Adrenal gland (tissue), 9 donors: ENCODE measurements at regions not wholly inside any gene's neighbourhood (a gene's known extent, or its start where the extent isn't known, plus 50 kb on each side); places are given as distances from the start of the nearest gene placed in this dataset.

ENCODE experiments used
- DNase-seq, 7 donors: peaks; one replicate each; pipeline ENCODE4 v3.0.0-alpha.2; 2019 to 2020
- H3K27ac ChIP-seq, 5 donors: fragments of 200-600 bp; sonication (generic) in 4 of 5; 1 replicate in 3 of 5; 2 replicates in 2 of 5; pipeline versions ENCODE4 v1.5.1 to v1.8.0; 2016 to 2020; ENCODE audit warnings: mild to moderate bottlenecking in 1 of 5
- H3K27me3 ChIP-seq: fragments of 200-600 bp; 2 replicates; pipeline ENCODE4 v1.8.0; 2021
- H3K36me3 ChIP-seq, 2 donors: fragments of 200-600 bp; replicated peaks in 1 of 2; 1 replicate in 1 of 2; 2 replicates in 1 of 2; pipeline versions ENCODE4 v1.5.1 to v1.8.0; 2018 to 2022
- H3K4me1 ChIP-seq, 2 donors: fragments of 200-600 bp; replicated peaks in 1 of 2; 1 replicate in 1 of 2; 2 replicates in 1 of 2; pipeline versions ENCODE4 v1.5.1 to v1.8.0; 2018 to 2021
- H3K4me3 ChIP-seq, 4 donors: fragments of 200-600 bp; sonication (generic) in 3 of 4; one replicate each; pipeline ENCODE4 v1.5.1; 2016 to 2018
- H3K9me3 ChIP-seq, 3 donors: fragments of 200-600 bp; sonication (generic) in 1 of 3; replicated peaks in 1 of 3; 1 replicate in 2 of 3; 2 replicates in 1 of 3; pipeline versions ENCODE4 v1.5.1 to v1.8.0; 2016 to 2021
- CTCF ChIP-seq, 6 experiments: fragments of 450-650 bp in 4 of 6; fragments of 200-600 bp in 2 of 6; sonication (generic) in 1 of 6; IDR thresholded peaks; 1 replicate in 5 of 6; 2 replicates in 1 of 6; pipeline versions ENCODE4 v1.5.1 to v1.8.0; 2016 to 2021; ENCODE audit warnings: antibody characterized with exemption in 6 of 6, mild to moderate bottlenecking in 2 of 6, moderate library complexity in 1 of 6
- POLR2A ChIP-seq, 2 donors: fragments of 450-650 bp; IDR thresholded peaks; one replicate each; pipeline ENCODE4 v1.6.1; 2017; ENCODE audit warnings: antibody characterized with exemption in 2 of 2, mild to moderate bottlenecking in 2 of 2, moderate library complexity in 1 of 2
- WGBS, 4 donors: extraction: QIAGEN DNeasy Blood & Tissue Kit in 2 of 4; methylation state at CpG; one replicate each; pipeline versions ENCODE4 v1.1.5 to v1.1.7; 2013 to 2017; 5-methylcytosine and 5-hydroxymethylcytosine counted together
- intact Hi-C, 2 donors: fragments of 100-400 bp; cut with DNase I; formaldehyde crosslinking; loops; one replicate each; pipeline versions ENCODE4 v1.14.1 to v1.15.0; 2022 to 2023
- donor health status: healthy with polysubstance abuse.
- donor health status: Bipolar disorder and iron deficiency.
- donor health status: DM: yes; HTN: yes; CAD: no.
- donor health status: DM: no; HTN: no; CAD: no.
- donor health status: DM: no; HTN: no; CAD: no.

- Histone ChIP-seq H3K27me3 (no peaks in the 10 kb centered on the region), H3K4me1 (no peaks in the 10 kb centered on the region), H3K9me3 (no peaks in the 10 kb centered on the region), H3K4me3 (no peak overlapping the region), H3K27ac (no peak overlapping the region), H3K36me3 (no peaks in the 10 kb centered on the region)
- intact Hi-C loops, result no loop called here
- DNase-seq, result no peak
- no peak for TF ChIP-seq POLR2A (IDR thresholded peaks at IDR 0.05)
- TF ChIP-seq CTCF (IDR thresholded peaks at IDR 0.05), result no peak
- 11 to 23% (median 18%) methylated on average over 2 of the region's 2 CpGs for WGBS, 4 donors
These were observed 484.4 kb downstream of the PLA2G4A start for GRCh38 chr1:187313115-187313514.

- intact Hi-C loops, result no loop called here
- DNase-seq, result no peak
- no peaks in the 10 kb centered on the region for H3K9me3 ChIP-seq
- TF ChIP-seq CTCF (IDR thresholded peaks at IDR 0.05) (no peak), POLR2A (IDR thresholded peaks at IDR 0.05) (no peak)
- no peak overlapping the region for H3K4me3 ChIP-seq
- H3K27me3 ChIP-seq, result no peaks in the 10 kb centered on the region
- 59 to 75% (median 67%) methylated on average over 1 of the region's 1 CpG for WGBS, 4 donors
- H3K36me3 ChIP-seq, result no peaks in the 10 kb centered on the region
- no peak overlapping the region for H3K27ac ChIP-seq
- no peaks in the 10 kb centered on the region for H3K4me1 ChIP-seq
These were observed 497.8 kb downstream of the PLA2G4A start for GRCh38 chr1:187326557-187326956.

- H3K27ac ChIP-seq, result no peak overlapping the region
- TF ChIP-seq POLR2A (IDR thresholded peaks at IDR 0.05) (no peak), CTCF (IDR thresholded peaks at IDR 0.05) (no peak)
- H3K27me3 ChIP-seq, result no peaks in the 10 kb centered on the region
- no peaks in the 10 kb centered on the region for H3K9me3 ChIP-seq
- intact Hi-C loops, result no loop called here
- H3K36me3 ChIP-seq, result no peaks in the 10 kb centered on the region
- H3K4me1 ChIP-seq, result no peaks in the 10 kb centered on the region
- 66 to 79% (median 70%) methylated on average over 2 of the region's 2 CpGs for WGBS, 4 donors
- H3K4me3 ChIP-seq, result no peak overlapping the region
- no peak for DNase-seq
These were observed 507.9 kb downstream of the PLA2G4A start for GRCh38 chr1:187336441-187337168.

GRCh38 chr1:187338762-187339412, 510.1 kb downstream of the PLA2G4A start:
- no peaks in the 10 kb centered on the region for H3K27me3 ChIP-seq
- intact Hi-C loops, result no loop called here
- no peaks in the 10 kb centered on the region for H3K9me3 ChIP-seq
- H3K27ac ChIP-seq, result no peak overlapping the region
- TF ChIP-seq POLR2A (IDR thresholded peaks at IDR 0.05), result no peak
- TF ChIP-seq CTCF (IDR thresholded peaks at IDR 0.05), result no peak
- H3K4me3 ChIP-seq, result no peak overlapping the region
- no peaks in the 10 kb centered on the region for H3K4me1 ChIP-seq
- no peak for DNase-seq
- no peaks in the 10 kb centered on the region for H3K36me3 ChIP-seq
